Tibial nerve (tissue), 4 donors: ENCODE measurements at regions not wholly inside any gene's neighbourhood (a gene's known extent, or its start where the extent isn't known, plus 50 kb on each side); places are given as distances from the start of the nearest gene placed in this dataset.

Source experiments
- EP300 ChIP-seq, 2 donors: sonication (generic); formaldehyde crosslinking; IDR thresholded peaks; one replicate each; pipeline ENCODE4 v1.6.1; 2017; ENCODE audit warnings: antibody characterized with exemption in 2 of 2, mild to moderate bottlenecking in 1 of 2
- POLR2A ChIP-seq, 2 donors: fragments of 450-650 bp; IDR thresholded peaks; one replicate each; pipeline ENCODE4 v1.6.1; 2017; ENCODE audit warnings: antibody characterized with exemption in 2 of 2, mild to moderate bottlenecking in 2 of 2, moderate library complexity in 2 of 2
- TF ChIP-seq, protein P1 (sequence below), 5 experiments: fragments of 200-600 bp in 3 of 5; fragments of 450-650 bp in 2 of 5; sonication (generic) in 3 of 5; IDR thresholded peaks; one replicate each; pipeline ENCODE4 v1.5.1; 2016 to 2019; ENCODE audit warnings: antibody characterized with exemption in 5 of 5, mild to moderate bottlenecking in 3 of 5, moderate library complexity in 2 of 5

DNA sequence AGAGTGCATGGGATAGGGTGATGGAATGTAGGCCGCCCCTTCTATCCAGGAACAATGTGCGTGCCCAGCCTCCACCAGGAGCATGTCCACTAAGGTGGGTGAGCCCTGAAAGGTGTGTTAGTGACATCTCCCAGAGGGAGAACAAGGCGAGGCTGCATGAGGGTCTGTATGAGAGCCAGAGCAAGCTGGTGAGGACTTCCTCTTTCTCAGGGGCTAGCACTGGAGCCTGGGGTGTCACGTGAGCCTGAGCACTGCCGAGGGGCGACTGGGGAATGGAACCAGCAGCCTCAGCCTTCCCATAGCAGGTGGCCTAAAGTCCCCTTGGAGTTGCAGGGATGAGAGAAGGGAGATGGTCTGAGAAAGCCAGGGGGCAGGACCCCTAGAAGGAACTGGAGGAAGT is 156.3 kb upstream of the COBL start:
- TF ChIP-seq, protein P1, sequence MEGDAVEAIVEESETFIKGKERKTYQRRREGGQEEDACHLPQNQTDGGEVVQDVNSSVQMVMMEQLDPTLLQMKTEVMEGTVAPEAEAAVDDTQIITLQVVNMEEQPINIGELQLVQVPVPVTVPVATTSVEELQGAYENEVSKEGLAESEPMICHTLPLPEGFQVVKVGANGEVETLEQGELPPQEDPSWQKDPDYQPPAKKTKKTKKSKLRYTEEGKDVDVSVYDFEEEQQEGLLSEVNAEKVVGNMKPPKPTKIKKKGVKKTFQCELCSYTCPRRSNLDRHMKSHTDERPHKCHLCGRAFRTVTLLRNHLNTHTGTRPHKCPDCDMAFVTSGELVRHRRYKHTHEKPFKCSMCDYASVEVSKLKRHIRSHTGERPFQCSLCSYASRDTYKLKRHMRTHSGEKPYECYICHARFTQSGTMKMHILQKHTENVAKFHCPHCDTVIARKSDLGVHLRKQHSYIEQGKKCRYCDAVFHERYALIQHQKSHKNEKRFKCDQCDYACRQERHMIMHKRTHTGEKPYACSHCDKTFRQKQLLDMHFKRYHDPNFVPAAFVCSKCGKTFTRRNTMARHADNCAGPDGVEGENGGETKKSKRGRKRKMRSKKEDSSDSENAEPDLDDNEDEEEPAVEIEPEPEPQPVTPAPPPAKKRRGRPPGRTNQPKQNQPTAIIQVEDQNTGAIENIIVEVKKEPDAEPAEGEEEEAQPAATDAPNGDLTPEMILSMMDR (IDR thresholded peaks at IDR 0.05), result no peak
- no peak for TF ChIP-seq EP300 (IDR thresholded peaks at IDR 0.05)
- no peak for TF ChIP-seq POLR2A (IDR thresholded peaks at IDR 0.05)
